Femur (tissue), 1 donor: ENCODE measurements at regions not wholly inside any gene's neighbourhood (a gene's known extent, or its start where the extent isn't known, plus 50 kb on each side); places are given as distances from the start of the nearest gene placed in this dataset.
"Not testable (repeated sequence)": the region's sequence is repeated elsewhere in the genome, so short reads cannot be mapped to it uniquely, and the experiment has no call there.

Experiments
- DNase-seq: peaks from one replicate; pipeline ENCODE4 v3.0.0-alpha.2; 2017

GRCh38 chr3:28110869-28111268, 130.6 kb upstream of the CMC1 start:
- DNase-seq, result no peak

GRCh38 chr3:28114893-28115292, 126.5 kb upstream of the CMC1 start:
- no peak for DNase-seq

- no peak for DNase-seq
Measured at GRCh38 chr3:28115316-28115715, 126.1 kb upstream of the CMC1 start.

- no peak for DNase-seq
Measured at GRCh38 chr3:28117598-28117997, 123.8 kb upstream of the CMC1 start.

GRCh38 chr3:28118087-28118486, 123.3 kb upstream of the CMC1 start:
- no peak for DNase-seq

- DNase-seq, result no peak
Measured at GRCh38 chr3:28122227-28122626, 119.2 kb upstream of the CMC1 start.

- no peak for DNase-seq
Measured at GRCh38 chr3:28124882-28125281, 116.5 kb upstream of the CMC1 start.

GRCh38 chr3:28125342-28125741, 116.1 kb upstream of the CMC1 start:
- no peak for DNase-seq

- no peak for DNase-seq
Measured at GRCh38 chr3:28130836-28131235, 110.6 kb upstream of the CMC1 start.

GRCh38 chr3:28132941-28133340, 108.5 kb upstream of the CMC1 start:
- DNase-seq, result no peak

GRCh38 chr3:28134198-28134597, 107.2 kb upstream of the CMC1 start:
- no peak for DNase-seq

GRCh38 chr3:28134792-28135375, 106.5 kb upstream of the CMC1 start:
- no peak for DNase-seq

- no peak for DNase-seq
Measured at GRCh38 chr3:28136607-28137216, 104.7 kb upstream of the CMC1 start.

GRCh38 chr3:28138043-28138610, 103.3 kb upstream of the CMC1 start:
- DNase-seq, result no peak

GRCh38 chr3:28139288-28139687, 102.1 kb upstream of the CMC1 start:
- no peak for DNase-seq

- no peak for DNase-seq
Measured at GRCh38 chr3:28139967-28140634, 101.3 kb upstream of the CMC1 start.

- no peak for DNase-seq
Measured at GRCh38 chr3:28140664-28141063, 100.8 kb upstream of the CMC1 start.

GRCh38 chr3:28149960-28150359, 91.5 kb upstream of the CMC1 start:
- DNase-seq, result no peak

GRCh38 chr3:28150465-28151206, 90.8 kb upstream of the CMC1 start:
- peak; percentile 39 for DNase-seq

GRCh38 chr3:28151207-28151550, 90.2 kb upstream of the CMC1 start:
- DNase-seq, result no peak

GRCh38 chr3:28151608-28152228, 89.7 kb upstream of the CMC1 start:
- no peak for DNase-seq

GRCh38 chr3:28155631-28156030, 85.8 kb upstream of the CMC1 start:
- no peak for DNase-seq

- DNase-seq, result not testable (repeated sequence)
Measured at GRCh38 chr3:28156599-28156998, 84.8 kb upstream of the CMC1 start.
